ENCODE measurements at regions not wholly inside any gene's neighbourhood (a gene's known extent, or its start where the extent isn't known, plus 50 kb on each side); places are given as distances from the start of the nearest gene placed in this dataset.

GRCh38 chr1:181392613-181393220, 90.6 kb upstream of the CACNA1E start:
- Histone ChIP-seq H3K27me3 (ENCODE audit: control insufficient read depth in 2 of 2, insufficient read depth in 2 of 2, low read length in 2 of 2) (peaks cover 3% of the 10 kb centered on the region in 2 donors), H3K9ac (ENCODE audit: low read depth in 1 of 2, low read length in 2 of 2) (no peak overlapping the region), H3K9me3 (ENCODE audit: control insufficient read depth in 2 of 2, low read length in 2 of 2) (no peaks in the 10 kb centered on the region), H3K27ac (ENCODE audit: low read depth in 2 of 2, low read length in 2 of 2) (no peak overlapping the region), H3K4me3 (ENCODE audit: low read length in 2 of 2) (no peak overlapping the region), H3K36me3 (ENCODE audit: control insufficient read depth in 2 of 2, insufficient read depth in 2 of 2, low read length in 2 of 2) (no peaks in the 10 kb centered on the region), H3K4me1 (ENCODE audit: control insufficient read depth in 2 of 2, insufficient read depth in 2 of 2, low read length in 2 of 2) (no peaks in the 10 kb centered on the region)

- Histone ChIP-seq H3K4me1 (ENCODE audit: control insufficient read depth in 2 of 2, insufficient read depth in 2 of 2, low read length in 2 of 2) (no peaks in the 10 kb centered on the region), H3K9ac (ENCODE audit: low read depth in 1 of 2, low read length in 2 of 2) (no peak overlapping the region), H3K4me3 (ENCODE audit: low read length in 2 of 2) (no peak overlapping the region), H3K9me3 (ENCODE audit: control insufficient read depth in 2 of 2, low read length in 2 of 2) (no peaks in the 10 kb centered on the region), H3K36me3 (ENCODE audit: control insufficient read depth in 2 of 2, insufficient read depth in 2 of 2, low read length in 2 of 2) (no peaks in the 10 kb centered on the region), H3K27ac (ENCODE audit: low read depth in 2 of 2, low read length in 2 of 2) (no peak overlapping the region), H3K27me3 (ENCODE audit: control insufficient read depth in 2 of 2, insufficient read depth in 2 of 2, low read length in 2 of 2) (peaks cover 3% of the 10 kb centered on the region in 2 donors)
Observed at GRCh38 chr1:181394766-181395165, 88.6 kb upstream of the CACNA1E start.

- Histone ChIP-seq H3K9ac (ENCODE audit: low read depth in 1 of 2, low read length in 2 of 2) (no peak overlapping the region), H3K27me3 (ENCODE audit: control insufficient read depth in 2 of 2, insufficient read depth in 2 of 2, low read length in 2 of 2) (peaks cover 0 to 3% of the 10 kb centered on the region in 2 donors), H3K27ac (ENCODE audit: low read depth in 2 of 2, low read length in 2 of 2) (no peak overlapping the region), H3K9me3 (ENCODE audit: control insufficient read depth in 2 of 2, low read length in 2 of 2) (no peaks in the 10 kb centered on the region), H3K4me1 (ENCODE audit: control insufficient read depth in 2 of 2, insufficient read depth in 2 of 2, low read length in 2 of 2) (no peaks in the 10 kb centered on the region), H3K36me3 (ENCODE audit: control insufficient read depth in 2 of 2, insufficient read depth in 2 of 2, low read length in 2 of 2) (no peaks in the 10 kb centered on the region), H3K4me3 (ENCODE audit: low read length in 2 of 2) (no peak overlapping the region)
Observed at GRCh38 chr1:181396171-181396670, 87.1 kb upstream of the CACNA1E start.

GRCh38 chr1:181396811-181397210, 86.5 kb upstream of the CACNA1E start:
- Histone ChIP-seq H3K9ac (ENCODE audit: low read depth in 1 of 2, low read length in 2 of 2) (no peak overlapping the region), H3K9me3 (ENCODE audit: control insufficient read depth in 2 of 2, low read length in 2 of 2) (no peaks in the 10 kb centered on the region), H3K27me3 (ENCODE audit: control insufficient read depth in 2 of 2, insufficient read depth in 2 of 2, low read length in 2 of 2) (peaks cover 0 to 3% of the 10 kb centered on the region in 2 donors), H3K36me3 (ENCODE audit: control insufficient read depth in 2 of 2, insufficient read depth in 2 of 2, low read length in 2 of 2) (no peaks in the 10 kb centered on the region), H3K4me3 (ENCODE audit: low read length in 2 of 2) (no peak overlapping the region), H3K27ac (ENCODE audit: low read depth in 2 of 2, low read length in 2 of 2) (no peak overlapping the region), H3K4me1 (ENCODE audit: control insufficient read depth in 2 of 2, insufficient read depth in 2 of 2, low read length in 2 of 2) (no peaks in the 10 kb centered on the region)

GRCh38 chr1:181397845-181398244, 85.5 kb upstream of the CACNA1E start:
- peaks cover 0 to 3% of the 10 kb centered on the region in 2 donors for H3K27me3 ChIP-seq (ENCODE audit: control insufficient read depth in 2 of 2, insufficient read depth in 2 of 2, low read length in 2 of 2)
- H3K9me3 ChIP-seq (ENCODE audit: control insufficient read depth in 2 of 2, low read length in 2 of 2) = no peaks in the 10 kb centered on the region
- H3K4me3 ChIP-seq (ENCODE audit: low read length in 2 of 2) = no peak overlapping the region
- no peak overlapping the region for H3K9ac ChIP-seq (ENCODE audit: low read depth in 1 of 2, low read length in 2 of 2)
- no peaks in the 10 kb centered on the region for H3K36me3 ChIP-seq (ENCODE audit: control insufficient read depth in 2 of 2, insufficient read depth in 2 of 2, low read length in 2 of 2)
- H3K27ac ChIP-seq (ENCODE audit: low read depth in 2 of 2, low read length in 2 of 2) = peak overlapping the region in 1 of 2 donors; percentile 1
- no peaks in the 10 kb centered on the region for H3K4me1 ChIP-seq (ENCODE audit: control insufficient read depth in 2 of 2, insufficient read depth in 2 of 2, low read length in 2 of 2)

- Histone ChIP-seq H3K4me1 (ENCODE audit: control insufficient read depth in 2 of 2, insufficient read depth in 2 of 2, low read length in 2 of 2) (no peaks in the 10 kb centered on the region), H3K27me3 (ENCODE audit: control insufficient read depth in 2 of 2, insufficient read depth in 2 of 2, low read length in 2 of 2) (peaks cover 0 to 3% of the 10 kb centered on the region in 2 donors), H3K4me3 (ENCODE audit: low read length in 2 of 2) (no peak overlapping the region), H3K9me3 (ENCODE audit: control insufficient read depth in 2 of 2, low read length in 2 of 2) (no peaks in the 10 kb centered on the region), H3K36me3 (ENCODE audit: control insufficient read depth in 2 of 2, insufficient read depth in 2 of 2, low read length in 2 of 2) (no peaks in the 10 kb centered on the region), H3K9ac (ENCODE audit: low read depth in 1 of 2, low read length in 2 of 2) (no peak overlapping the region), H3K27ac (ENCODE audit: low read depth in 2 of 2, low read length in 2 of 2) (no peak overlapping the region)
Observed at GRCh38 chr1:181398544-181398943, 84.8 kb upstream of the CACNA1E start.

GRCh38 chr1:181405584-181405983, 77.7 kb upstream of the CACNA1E start:
- H3K4me3 ChIP-seq (ENCODE audit: low read length in 2 of 2) = no peak overlapping the region
- no peaks in the 10 kb centered on the region for H3K27me3 ChIP-seq (ENCODE audit: control insufficient read depth in 2 of 2, insufficient read depth in 2 of 2, low read length in 2 of 2)
- H3K9ac ChIP-seq (ENCODE audit: low read depth in 1 of 2, low read length in 2 of 2) = no peak overlapping the region
- no peaks in the 10 kb centered on the region for H3K36me3 ChIP-seq (ENCODE audit: control insufficient read depth in 2 of 2, insufficient read depth in 2 of 2, low read length in 2 of 2)
- no peaks in the 10 kb centered on the region for H3K4me1 ChIP-seq (ENCODE audit: control insufficient read depth in 2 of 2, insufficient read depth in 2 of 2, low read length in 2 of 2)
- no peaks in the 10 kb centered on the region for H3K9me3 ChIP-seq (ENCODE audit: control insufficient read depth in 2 of 2, low read length in 2 of 2)
- no peak overlapping the region for H3K27ac ChIP-seq (ENCODE audit: low read depth in 2 of 2, low read length in 2 of 2)

- H3K4me1 ChIP-seq (ENCODE audit: control insufficient read depth in 2 of 2, insufficient read depth in 2 of 2, low read length in 2 of 2) = no peaks in the 10 kb centered on the region
- H3K27ac ChIP-seq (ENCODE audit: low read depth in 2 of 2, low read length in 2 of 2) = no peak overlapping the region
- no peak overlapping the region for H3K9ac ChIP-seq (ENCODE audit: low read depth in 1 of 2, low read length in 2 of 2)
- no peaks in the 10 kb centered on the region for H3K27me3 ChIP-seq (ENCODE audit: control insufficient read depth in 2 of 2, insufficient read depth in 2 of 2, low read length in 2 of 2)
- no peaks in the 10 kb centered on the region for H3K36me3 ChIP-seq (ENCODE audit: control insufficient read depth in 2 of 2, insufficient read depth in 2 of 2, low read length in 2 of 2)
- no peak overlapping the region for H3K4me3 ChIP-seq (ENCODE audit: low read length in 2 of 2)
- H3K9me3 ChIP-seq (ENCODE audit: control insufficient read depth in 2 of 2, low read length in 2 of 2) = no peaks in the 10 kb centered on the region
Observed at GRCh38 chr1:181406989-181407388, 76.3 kb upstream of the CACNA1E start.

GRCh38 chr1:181409981-181410380, 73.3 kb upstream of the CACNA1E start:
- Histone ChIP-seq H3K9ac (ENCODE audit: low read depth in 1 of 2, low read length in 2 of 2) (no peak overlapping the region), H3K9me3 (ENCODE audit: control insufficient read depth in 2 of 2, low read length in 2 of 2) (no peaks in the 10 kb centered on the region), H3K36me3 (ENCODE audit: control insufficient read depth in 2 of 2, insufficient read depth in 2 of 2, low read length in 2 of 2) (no peaks in the 10 kb centered on the region), H3K4me3 (ENCODE audit: low read length in 2 of 2) (no peak overlapping the region), H3K4me1 (ENCODE audit: control insufficient read depth in 2 of 2, insufficient read depth in 2 of 2, low read length in 2 of 2) (no peaks in the 10 kb centered on the region), H3K27ac (ENCODE audit: low read depth in 2 of 2, low read length in 2 of 2) (no peak overlapping the region), H3K27me3 (ENCODE audit: control insufficient read depth in 2 of 2, insufficient read depth in 2 of 2, low read length in 2 of 2) (no peaks in the 10 kb centered on the region)

- Histone ChIP-seq H3K4me1 (ENCODE audit: control insufficient read depth in 2 of 2, insufficient read depth in 2 of 2, low read length in 2 of 2) (no peaks in the 10 kb centered on the region), H3K27ac (ENCODE audit: low read depth in 2 of 2, low read length in 2 of 2) (no peak overlapping the region), H3K9ac (ENCODE audit: low read depth in 1 of 2, low read length in 2 of 2) (no peak overlapping the region), H3K9me3 (ENCODE audit: control insufficient read depth in 2 of 2, low read length in 2 of 2) (no peaks in the 10 kb centered on the region), H3K27me3 (ENCODE audit: control insufficient read depth in 2 of 2, insufficient read depth in 2 of 2, low read length in 2 of 2) (no peaks in the 10 kb centered on the region), H3K4me3 (ENCODE audit: low read length in 2 of 2) (no peak overlapping the region), H3K36me3 (ENCODE audit: control insufficient read depth in 2 of 2, insufficient read depth in 2 of 2, low read length in 2 of 2) (no peaks in the 10 kb centered on the region)
Observed at GRCh38 chr1:181412746-181413145, 70.6 kb upstream of the CACNA1E start.
